ENCODE measurements at regions not wholly inside any gene's neighbourhood (a gene's known extent, or its start where the extent isn't known, plus 50 kb on each side); places are given as distances from the start of the nearest gene placed in this dataset.

- Histone ChIP-seq H3K27me3 (peaks cover 0 to 3% (median 0%) of the 10 kb centered on the region in 9 donors), H3K27ac (no peak overlapping the region), H3K4me1 (no peaks in the 10 kb centered on the region), H3K9me3 (peaks cover 0 to 3% (median 0%) of the 10 kb centered on the region in 12 donors), H3K4me3 (no peak overlapping the region), H3K36me3 (no peaks in the 10 kb centered on the region)
- TF ChIP-seq CTCF (IDR thresholded peaks at IDR 0.05) (no peak), POLR2A (IDR thresholded peaks at IDR 0.05) (no peak)
- WGBS, 4 donors, result 77 to 83% (median 79%) methylated on average over 4 of the region's 4 CpGs
- intact Hi-C loops (cut with DNase I), result loop anchor here in 1 of 10 donors (10.0 kb wide), 1 partner anchor 258 kb away; the partner anchor contains the start of gene VEGFC
- DNase-seq (no peak), ATAC-seq (no peak)
These were observed 257.3 kb upstream of the NEIL3 start for GRCh38 chr4:177052211-177052934.

- no peaks in the 10 kb centered on the region for H3K4me1 ChIP-seq
- TF ChIP-seq POLR2A (IDR thresholded peaks at IDR 0.05) (no peak), CTCF (IDR thresholded peaks at IDR 0.05) (no peak)
- H3K36me3 ChIP-seq, result no peaks in the 10 kb centered on the region
- intact Hi-C loops (cut with DNase I), result loop anchor here in 1 of 10 donors (10.0 kb wide), 1 partner anchor 262 kb away; the partner anchor contains the start of gene VEGFC
- H3K27me3 ChIP-seq, result no peaks in the 10 kb centered on the region
- 58 to 80% (median 68%) methylated on average over 2 of the region's 2 CpGs for WGBS, 4 donors
- peaks cover 0 to 12% (median 0%) of the 10 kb centered on the region in 12 donors for H3K9me3 ChIP-seq
- no peak for DNase-seq
- no peak overlapping the region for H3K4me3 ChIP-seq
- H3K27ac ChIP-seq, result no peak overlapping the region
- no peak for ATAC-seq
These were observed 252.5 kb upstream of the NEIL3 start for GRCh38 chr4:177057186-177057585.

DNA sequence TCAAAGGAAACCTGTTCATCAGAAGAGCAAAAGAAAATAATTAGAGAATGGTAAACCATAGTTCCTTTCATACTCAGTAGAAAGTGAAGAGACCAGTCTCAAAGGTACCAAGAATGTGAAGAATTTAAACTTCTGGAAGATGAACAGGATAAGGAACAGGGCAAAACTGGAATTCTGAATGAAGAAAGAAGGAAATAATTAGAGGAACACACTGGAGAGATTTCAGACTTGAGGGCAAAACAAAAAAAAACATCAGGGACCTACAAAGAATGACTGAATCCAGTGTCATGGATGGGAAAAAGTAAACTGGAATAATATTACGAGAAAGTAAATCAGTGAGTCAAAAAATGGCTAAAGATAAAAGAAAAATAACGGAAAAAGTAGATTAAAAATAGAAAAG is 245.6 kb upstream of the NEIL3 start:
- no peak for DNase-seq
- no peaks in the 10 kb centered on the region for H3K27me3 ChIP-seq
- H3K4me3 ChIP-seq, result no peak overlapping the region
- no peak overlapping the region for H3K27ac ChIP-seq
- no peak for TF ChIP-seq CTCF (IDR thresholded peaks at IDR 0.05)
- no peak for TF ChIP-seq POLR2A (IDR thresholded peaks at IDR 0.05)
- H3K36me3 ChIP-seq, result no peaks in the 10 kb centered on the region
- no peaks in the 10 kb centered on the region for H3K4me1 ChIP-seq
- no peaks in the 10 kb centered on the region for H3K9me3 ChIP-seq
- intact Hi-C loops (cut with DNase I), result no loop called here
- ATAC-seq, result no peak
- WGBS, 4 donors, result 81 to 88% (median 84%) methylated on average over 2 of the region's 2 CpGs

DNA sequence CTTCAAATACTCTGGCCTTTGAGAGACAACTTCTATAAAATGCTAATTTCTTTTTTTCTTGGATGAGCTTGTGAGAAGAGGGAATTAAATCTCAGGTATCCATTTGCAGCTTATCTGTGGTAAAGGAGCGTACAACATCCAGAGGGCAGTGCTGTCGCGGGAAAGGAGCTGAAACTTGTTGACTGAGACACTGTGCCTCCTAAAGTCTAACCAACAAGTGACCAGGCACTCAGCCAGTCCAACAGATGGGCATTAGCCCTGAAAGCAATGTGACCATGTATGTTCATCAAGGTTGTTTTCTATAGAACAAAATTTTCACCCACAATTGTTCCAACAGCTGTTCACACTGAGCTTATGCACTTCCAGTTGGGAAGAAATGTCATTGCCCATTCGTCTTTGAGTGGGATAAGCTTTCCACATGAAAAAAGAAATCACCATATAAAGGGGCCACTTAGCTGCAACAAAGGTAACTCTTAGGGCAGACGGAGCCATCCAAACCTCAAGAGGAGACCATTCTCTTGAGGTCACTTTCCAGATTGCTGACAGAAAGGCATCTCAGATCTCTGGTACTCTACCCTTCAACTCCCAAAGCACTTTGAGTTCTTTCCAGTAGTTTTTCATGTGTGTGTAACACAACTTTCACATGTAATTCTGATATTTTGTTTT is 244.8 kb upstream of the NEIL3 start:
- intact Hi-C loops (cut with DNase I), result no loop called here
- DNase-seq (no peak), ATAC-seq (no peak)
- H3K27me3 ChIP-seq, result no peaks in the 10 kb centered on the region
- no peaks in the 10 kb centered on the region for H3K4me1 ChIP-seq
- TF ChIP-seq CTCF (IDR thresholded peaks at IDR 0.05) (no peak), POLR2A (IDR thresholded peaks at IDR 0.05) (no peak)
- no peak overlapping the region for H3K27ac ChIP-seq
- H3K36me3 ChIP-seq, result no peaks in the 10 kb centered on the region
- WGBS, 4 donors, result 76 to 81% (median 77%) methylated on average over 5 of the region's 5 CpGs
- H3K4me3 ChIP-seq, result no peak overlapping the region
- no peaks in the 10 kb centered on the region for H3K9me3 ChIP-seq

Data from heart left ventricle (tissue), 16 donors.